Activated CD8-positive, alpha-beta memory T cell treated with anti-CD3 and anti-CD28 coated beads for 4 hours (primary cell): ENCODE measurements at regions not wholly inside any gene's neighbourhood (a gene's known extent, or its start where the extent isn't known, plus 50 kb on each side); places are given as distances from the start of the nearest gene placed in this dataset.

Experiments
- DNase-seq, 2 donors: peaks; one replicate each; pipeline ENCODE4 v3.0.0-alpha.2; 2020; ENCODE audit warnings: low read depth in 2 of 2

GRCh38 chr9:38313421-38313820 is 79.1 kb upstream of the ALDH1B1 start:
- no peak for DNase-seq

GRCh38 chr9:38312406-38312805 is 80.1 kb upstream of the ALDH1B1 start:
- no peak for DNase-seq

GRCh38 chr9:38311382-38312270 is 80.9 kb upstream of the ALDH1B1 start:
- no peak for DNase-seq

GRCh38 chr9:38309324-38310195 is 82.9 kb upstream of the ALDH1B1 start:
- DNase-seq, result no peak

GRCh38 chr9:38308136-38308535 is 84.4 kb upstream of the ALDH1B1 start:
- no peak for DNase-seq

GRCh38 chr9:38306899-38307298 is 85.6 kb upstream of the ALDH1B1 start:
- no peak for DNase-seq

- DNase-seq, result no peak
Measured at GRCh38 chr9:38305582-38305981, 86.9 kb upstream of the ALDH1B1 start.

GRCh38 chr9:38301376-38302106 is 91.0 kb upstream of the ALDH1B1 start:
- no peak for DNase-seq

GRCh38 chr9:38299856-38300255 is 92.6 kb upstream of the ALDH1B1 start:
- no peak for DNase-seq

- DNase-seq, result no peak
Measured at GRCh38 chr9:38298904-38299303, 93.6 kb upstream of the ALDH1B1 start.

- DNase-seq, result no peak
Measured at GRCh38 chr9:38298503-38298902, 94.0 kb upstream of the ALDH1B1 start.

- DNase-seq, result no peak
Measured at GRCh38 chr9:38296807-38297206, 95.7 kb upstream of the ALDH1B1 start.

GRCh38 chr9:38295764-38296163 is 96.7 kb upstream of the ALDH1B1 start:
- no peak for DNase-seq

GRCh38 chr9:38294220-38294960 is 98.1 kb upstream of the ALDH1B1 start:
- DNase-seq, result no peak

- no peak for DNase-seq
Measured at GRCh38 chr9:38293022-38293421, 99.5 kb upstream of the ALDH1B1 start.

GRCh38 chr9:38292480-38292879 is 100.0 kb upstream of the ALDH1B1 start:
- no peak for DNase-seq

- no peak for DNase-seq
Measured at GRCh38 chr9:38289866-38290245, 102.6 kb upstream of the ALDH1B1 start.

GRCh38 chr9:38289236-38289865 is 103.2 kb upstream of the ALDH1B1 start:
- no peak for DNase-seq

GRCh38 chr9:38288502-38288901 is 104.0 kb upstream of the ALDH1B1 start:
- DNase-seq, result no peak

- no peak for DNase-seq
Measured at GRCh38 chr9:38287420-38287985, 105.0 kb upstream of the ALDH1B1 start.

- no peak for DNase-seq
Measured at GRCh38 chr9:38286766-38287165, 105.7 kb upstream of the ALDH1B1 start.
